ENCODE measurements at regions not wholly inside any gene's neighbourhood (a gene's known extent, or its start where the extent isn't known, plus 50 kb on each side); places are given as distances from the start of the nearest gene placed in this dataset.

DNA sequence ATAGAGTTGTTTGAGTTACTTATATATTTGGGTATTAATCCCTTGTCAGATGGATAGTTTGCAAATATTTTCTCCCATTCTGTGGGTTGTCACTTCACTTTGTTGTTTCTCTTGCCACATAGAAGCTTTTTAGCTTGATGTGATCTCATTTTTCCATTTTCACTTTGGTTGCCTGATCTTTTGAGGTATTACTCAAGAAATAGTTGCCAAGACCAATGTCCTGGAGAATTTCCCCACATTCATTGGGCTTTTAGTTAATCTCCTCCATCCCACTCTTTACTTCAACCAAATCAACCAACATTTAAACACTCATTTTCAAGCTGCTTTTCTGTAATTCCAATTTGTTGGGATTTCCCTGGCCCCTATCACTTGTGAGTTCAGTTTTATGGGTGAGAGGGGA is 69.0 kb downstream of the LEPR start:
- TF ChIP-seq GATA2 (IDR thresholded peaks at IDR 0.05; ENCODE audit: low read depth, low read length) (no peak), GATA3 (IDR thresholded peaks at IDR 0.05; ENCODE audit: low read depth, low read length) (no peak)

All from SH-SY5Y (cell line).